NCI-H128 (cell line): ENCODE measurements at regions not wholly inside any gene's neighbourhood (a gene's known extent, or its start where the extent isn't known, plus 50 kb on each side); places are given as distances from the start of the nearest gene placed in this dataset.

Source experiments
- DNase-seq: peaks from one replicate; lab custom pipeline; 2025; ENCODE audit not compliant: unreplicated experiment; lab: John Stamatoyannopoulos, UW

- no peak for DNase-seq
These were observed 409.4 kb upstream of the DAB1 start for GRCh38 chr1:57833296-57833695.

DNA sequence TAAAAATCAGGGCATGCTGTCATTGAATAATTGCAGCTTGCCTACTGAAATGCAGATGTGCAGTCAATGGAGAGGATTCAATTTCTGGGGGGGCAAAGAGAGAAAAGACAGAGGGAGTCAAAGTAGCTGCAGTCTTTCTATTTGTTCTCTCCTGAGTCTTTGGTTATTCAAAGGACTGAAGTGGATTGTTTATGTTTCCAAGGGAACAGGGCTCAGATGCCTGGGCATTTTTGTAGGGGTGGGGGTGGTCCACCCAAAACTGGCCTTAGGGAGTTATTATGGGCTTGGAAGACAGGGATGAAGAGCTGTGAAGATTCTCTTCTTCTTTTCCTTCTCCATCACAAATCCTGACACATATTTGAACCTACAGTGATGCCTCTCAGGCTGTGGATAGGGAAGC lies 408.8 kb upstream of the DAB1 start:
- DNase-seq, result no peak

- DNase-seq, result no peak
These were observed 407.8 kb upstream of the DAB1 start for GRCh38 chr1:57831624-57832023.

DNA sequence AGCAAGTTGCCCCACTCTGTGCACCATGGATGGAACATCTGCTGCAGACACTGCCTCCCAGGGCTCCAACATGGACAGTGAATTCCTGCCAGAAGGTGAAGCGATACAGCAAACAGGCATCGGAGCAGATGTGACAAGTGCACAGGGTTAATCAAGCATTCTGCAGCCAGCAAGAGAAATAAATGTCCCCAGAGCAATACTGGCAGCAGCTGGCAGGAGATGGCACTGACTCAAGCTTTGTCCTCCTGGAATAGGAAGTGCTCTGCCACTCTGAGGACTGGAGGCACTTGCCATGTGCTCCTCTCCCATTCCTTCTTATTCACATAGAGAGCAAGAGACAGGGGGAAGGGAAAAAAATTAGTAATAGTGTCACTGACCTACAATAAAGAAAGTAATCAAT lies 402.7 kb upstream of the DAB1 start:
- DNase-seq, result no peak

DNA sequence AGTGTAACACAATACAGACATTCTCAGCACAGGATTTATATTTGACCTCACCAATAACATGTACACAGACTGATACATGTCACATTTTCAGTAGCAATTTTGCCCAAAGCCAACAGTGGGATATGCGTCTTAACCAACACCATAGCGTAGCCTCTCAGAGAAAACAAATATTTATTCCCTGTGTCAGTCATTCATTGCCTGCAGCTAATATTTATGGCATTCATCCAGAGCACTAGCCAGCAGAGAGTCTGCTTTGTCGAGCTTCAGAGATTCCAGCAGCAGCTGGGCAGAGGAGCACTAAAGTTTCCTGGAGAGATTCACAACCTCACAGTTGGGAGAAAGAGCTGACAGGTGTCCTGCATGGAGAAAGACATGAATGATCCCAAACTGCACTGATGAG lies 400.7 kb upstream of the DAB1 start:
- no peak for DNase-seq

DNA sequence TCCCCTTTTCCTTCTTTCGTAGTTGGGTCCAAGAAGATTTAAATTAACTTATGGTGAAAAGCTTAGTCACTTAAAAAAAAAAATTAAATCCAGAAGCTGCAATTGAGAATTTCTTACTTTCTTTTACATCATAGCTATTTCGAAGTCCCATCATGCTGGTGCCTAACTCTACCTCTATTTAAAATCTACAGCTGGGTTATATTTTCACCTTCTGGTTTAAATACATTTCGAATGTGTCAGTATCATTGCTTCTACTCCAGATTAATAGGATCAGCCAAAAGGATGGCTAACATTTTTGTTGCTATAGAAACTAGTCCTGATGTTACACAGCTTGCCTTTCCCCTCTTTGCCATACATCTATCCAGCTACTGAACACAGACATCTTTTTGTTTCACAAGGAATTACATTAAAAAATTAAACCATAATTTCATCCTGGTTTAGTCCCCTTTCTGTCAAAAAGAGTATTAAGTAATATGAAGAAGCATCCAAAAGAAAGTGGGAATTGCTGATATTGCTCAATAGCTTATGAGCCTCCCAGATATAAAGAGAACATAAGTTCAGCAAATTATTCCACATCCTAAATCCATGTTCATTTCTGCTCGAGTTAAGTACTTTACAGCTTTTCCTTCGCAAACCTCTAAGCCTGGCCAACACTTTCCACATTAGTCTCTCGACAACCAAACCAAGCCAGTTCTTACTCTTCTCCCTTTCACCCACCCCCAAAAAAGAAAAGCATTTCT lies 396.7 kb upstream of the DAB1 start:
- no peak for DNase-seq

- DNase-seq, result no peak
These were observed 396.0 kb upstream of the DAB1 start for GRCh38 chr1:57819893-57820292.

GRCh38 chr1:57803586-57803985 lies 379.7 kb upstream of the DAB1 start:
- DNase-seq, result no peak

DNA sequence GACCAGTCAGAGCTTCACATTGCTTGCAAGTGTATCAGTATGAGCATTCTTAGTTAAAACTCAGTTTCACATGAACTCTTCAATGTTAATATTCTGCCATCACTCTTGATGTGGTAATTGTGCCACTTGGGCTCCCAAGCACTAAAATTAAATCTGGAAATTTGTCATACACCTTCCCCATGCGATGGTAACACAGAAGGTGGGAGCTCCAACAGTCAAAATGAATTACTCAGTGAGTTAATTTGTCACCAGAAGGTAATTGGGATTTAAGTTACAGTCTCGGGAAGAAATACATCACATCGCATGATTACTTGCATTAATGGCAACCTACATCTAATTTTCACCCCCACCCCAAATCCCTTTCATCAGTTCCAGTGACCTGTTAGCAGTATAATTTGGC lies 376.5 kb upstream of the DAB1 start:
- no peak for DNase-seq

- no peak for DNase-seq
These were observed 375.7 kb upstream of the DAB1 start for GRCh38 chr1:57799490-57800115.

DNA sequence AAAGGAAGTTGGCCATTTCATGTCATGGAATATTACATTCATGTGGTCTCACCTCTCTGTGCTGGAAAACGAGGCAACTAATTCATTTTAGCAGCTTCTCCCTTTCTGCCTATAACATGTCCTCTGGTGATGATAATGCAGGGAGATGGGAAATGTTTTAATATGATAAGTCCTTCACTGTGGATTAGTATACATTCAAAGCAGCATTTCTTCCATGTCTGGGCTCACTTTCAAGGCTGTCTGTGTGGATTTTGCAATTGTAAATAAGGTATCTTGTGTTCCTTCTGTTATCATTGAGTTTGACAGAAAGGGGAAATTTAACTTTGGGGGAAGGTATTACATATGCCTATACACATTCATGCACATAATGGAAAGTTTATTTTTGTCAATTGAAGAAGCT lies 374.7 kb upstream of the DAB1 start:
- no peak for DNase-seq

DNA sequence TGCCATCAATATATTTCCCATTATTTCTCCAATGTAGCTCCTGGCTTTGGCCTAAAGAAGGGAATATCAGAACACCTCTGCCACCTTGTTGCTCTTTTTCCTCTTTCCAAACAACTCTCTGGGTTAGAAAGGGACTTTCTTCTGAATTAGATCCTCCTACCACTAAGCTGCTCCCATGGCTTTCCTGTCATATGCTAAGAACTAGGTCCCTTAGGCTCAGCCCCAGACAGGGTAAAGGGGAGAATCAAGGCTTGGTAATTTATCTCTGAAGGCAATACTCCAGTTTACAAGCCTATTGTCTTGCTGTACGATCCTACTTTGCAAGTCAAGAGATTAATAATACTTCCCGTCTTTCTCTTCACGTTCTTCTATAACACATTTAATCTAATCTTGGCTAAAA lies 373.2 kb upstream of the DAB1 start:
- DNase-seq, result no peak

DNA sequence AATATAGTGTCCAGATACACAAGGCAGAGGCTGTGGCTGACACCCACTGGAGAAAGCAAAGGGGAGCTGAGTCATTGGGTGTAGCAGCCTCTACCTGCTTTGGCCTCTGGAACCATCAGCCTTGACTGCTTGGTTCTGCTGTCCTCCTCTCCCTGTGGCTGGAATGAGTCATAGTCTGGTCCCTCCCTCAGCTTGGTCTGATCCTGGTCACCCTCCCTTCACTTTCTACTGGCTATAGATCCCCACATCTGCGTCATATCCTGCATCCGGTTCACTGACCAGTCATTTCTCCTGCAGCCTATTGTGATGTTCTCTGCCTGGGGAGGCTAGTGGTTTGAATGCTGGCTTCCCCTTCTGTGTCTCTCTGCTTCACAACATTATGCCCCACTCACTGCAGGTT lies 372.8 kb upstream of the DAB1 start:
- no peak for DNase-seq

DNA sequence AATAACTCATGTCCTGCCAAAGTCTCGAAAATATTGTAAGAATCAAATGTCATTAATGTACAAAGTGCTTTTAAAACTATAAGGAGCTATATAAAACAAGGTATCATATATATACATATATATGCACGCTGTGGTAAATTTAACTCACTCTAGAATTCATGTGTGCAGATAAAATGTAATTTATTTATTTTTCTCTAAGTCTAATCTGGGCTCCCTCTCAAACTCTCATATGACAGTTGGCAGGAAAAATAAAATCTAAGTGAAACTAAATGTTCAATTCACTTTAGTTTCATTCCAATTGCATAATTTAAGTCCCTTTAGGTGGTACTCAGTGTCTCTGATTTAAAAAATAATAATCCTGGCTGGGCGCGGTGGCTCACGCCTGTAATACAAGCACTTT lies 372.0 kb upstream of the DAB1 start:
- DNase-seq, result no peak

DNA sequence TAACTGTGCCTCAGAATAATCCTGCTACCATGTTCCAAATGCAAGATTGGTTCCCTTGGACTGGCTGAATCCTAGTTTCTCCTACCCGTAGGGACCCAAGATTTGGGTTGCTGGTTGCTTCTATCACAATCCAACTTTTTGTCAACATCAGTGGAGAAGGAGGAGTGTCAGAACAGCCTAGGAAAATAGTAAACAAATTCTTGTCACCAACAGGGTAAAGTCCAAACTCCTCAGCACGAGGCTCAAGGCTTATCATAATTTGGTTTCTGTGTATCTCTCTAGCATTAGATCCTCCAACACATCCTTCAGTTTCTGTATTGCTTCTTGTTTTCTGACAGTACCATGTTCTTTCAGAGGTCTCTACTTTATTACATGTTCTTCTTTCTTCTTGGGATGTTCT lies 370.2 kb upstream of the DAB1 start:
- DNase-seq, result no peak

DNA sequence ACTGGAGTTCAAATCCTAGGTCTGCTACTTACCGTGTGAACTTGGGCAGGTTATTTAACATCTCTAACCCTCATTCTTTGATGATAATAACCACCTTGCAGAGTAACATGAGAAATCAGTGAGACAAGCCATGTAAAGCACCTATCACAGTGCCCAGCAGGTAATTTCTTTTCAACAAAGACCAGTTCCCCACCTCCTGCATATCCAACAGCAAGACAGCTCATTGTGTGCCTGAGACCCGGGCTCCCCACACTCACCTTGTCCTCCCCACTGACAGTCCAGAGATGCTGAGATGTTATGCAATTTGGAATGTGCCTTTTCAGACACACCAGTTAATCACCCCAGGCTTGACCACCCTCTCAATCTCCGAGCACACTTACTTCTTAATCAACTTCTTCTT lies 367.6 kb upstream of the DAB1 start:
- DNase-seq, result no peak

DNA sequence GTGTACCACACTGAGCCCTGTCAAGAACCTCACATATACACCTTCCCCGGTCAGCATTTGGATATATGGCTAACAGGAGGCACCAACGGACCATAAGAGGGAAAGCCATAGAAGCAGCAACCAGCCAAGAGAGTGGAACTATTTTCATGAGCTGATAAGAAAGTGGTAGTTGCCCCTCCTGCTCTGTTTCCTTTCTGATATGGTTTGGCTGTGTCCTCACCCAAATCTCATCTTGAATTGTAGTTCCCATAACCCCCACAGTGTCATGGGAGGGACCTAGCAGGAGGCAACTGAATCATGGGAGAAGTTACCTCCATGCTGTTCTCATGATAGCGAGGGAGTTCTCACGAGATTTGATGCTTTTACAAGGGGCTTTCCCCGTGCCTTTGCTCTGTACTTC lies 366.1 kb upstream of the DAB1 start:
- DNase-seq, result no peak

DNA sequence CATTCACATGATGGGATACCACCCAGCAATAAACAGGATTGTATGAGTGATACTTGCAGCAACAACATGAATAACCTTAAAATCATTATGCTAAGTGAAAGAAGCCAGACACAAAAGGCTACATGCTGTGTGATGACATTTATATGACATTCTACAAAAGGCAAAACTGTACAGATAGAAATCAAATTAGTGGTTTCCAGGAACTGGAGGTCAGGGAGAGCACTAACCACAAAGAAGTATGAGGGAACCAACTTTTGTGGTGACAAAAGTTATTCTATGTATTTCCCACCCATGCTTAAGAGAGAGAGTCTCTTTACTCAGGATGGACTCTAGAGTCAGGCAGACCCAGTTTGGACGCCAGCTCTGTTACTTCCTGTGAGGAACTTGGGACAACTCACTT lies 364.5 kb upstream of the DAB1 start:
- no peak for DNase-seq

GRCh38 chr1:57784356-57784755 lies 360.5 kb upstream of the DAB1 start:
- no peak for DNase-seq

- no peak for DNase-seq
These were observed 358.5 kb upstream of the DAB1 start for GRCh38 chr1:57782357-57782756.

- no peak for DNase-seq
These were observed 348.8 kb upstream of the DAB1 start for GRCh38 chr1:57772580-57773195.

GRCh38 chr1:57770772-57771171 lies 346.9 kb upstream of the DAB1 start:
- DNase-seq, result no peak

- no peak for DNase-seq
These were observed 346.4 kb upstream of the DAB1 start for GRCh38 chr1:57770236-57770635.
